Panc1 (cell line): ENCODE measurements at regions not wholly inside any gene's neighbourhood (a gene's known extent, or its start where the extent isn't known, plus 50 kb on each side); places are given as distances from the start of the nearest gene placed in this dataset.

ENCODE experiments used
- POLR2AphosphoS5 ChIP-seq: IDR thresholded peaks from 2 replicates; pipeline ENCODE4 v1.6.1; 2012; ENCODE audit warnings: mild to moderate bottlenecking, low read depth, low read length, moderate library complexity
- TF ChIP-seq, protein P1 (sequence below): fragments of 450-650 bp; IDR thresholded peaks from 2 replicates; pipeline ENCODE4 v1.5.1; 2017; ENCODE audit warnings: mild to moderate bottlenecking
- TF ChIP-seq, protein P2 (sequence below), 2 experiments: IDR thresholded peaks; 2 replicates each; pipeline ENCODE4 v1.6.1; 2011 to 2012; ENCODE audit warnings: low read depth in 2 of 2, control low read depth in 1 of 2, low read length in 1 of 2, mild to moderate bottlenecking in 1 of 2, moderate library complexity in 1 of 2; ENCODE audit not compliant: insufficient read depth in 1 of 2

- TF ChIP-seq, protein P1, sequence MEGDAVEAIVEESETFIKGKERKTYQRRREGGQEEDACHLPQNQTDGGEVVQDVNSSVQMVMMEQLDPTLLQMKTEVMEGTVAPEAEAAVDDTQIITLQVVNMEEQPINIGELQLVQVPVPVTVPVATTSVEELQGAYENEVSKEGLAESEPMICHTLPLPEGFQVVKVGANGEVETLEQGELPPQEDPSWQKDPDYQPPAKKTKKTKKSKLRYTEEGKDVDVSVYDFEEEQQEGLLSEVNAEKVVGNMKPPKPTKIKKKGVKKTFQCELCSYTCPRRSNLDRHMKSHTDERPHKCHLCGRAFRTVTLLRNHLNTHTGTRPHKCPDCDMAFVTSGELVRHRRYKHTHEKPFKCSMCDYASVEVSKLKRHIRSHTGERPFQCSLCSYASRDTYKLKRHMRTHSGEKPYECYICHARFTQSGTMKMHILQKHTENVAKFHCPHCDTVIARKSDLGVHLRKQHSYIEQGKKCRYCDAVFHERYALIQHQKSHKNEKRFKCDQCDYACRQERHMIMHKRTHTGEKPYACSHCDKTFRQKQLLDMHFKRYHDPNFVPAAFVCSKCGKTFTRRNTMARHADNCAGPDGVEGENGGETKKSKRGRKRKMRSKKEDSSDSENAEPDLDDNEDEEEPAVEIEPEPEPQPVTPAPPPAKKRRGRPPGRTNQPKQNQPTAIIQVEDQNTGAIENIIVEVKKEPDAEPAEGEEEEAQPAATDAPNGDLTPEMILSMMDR: no peak
- TF ChIP-seq, protein P2, sequence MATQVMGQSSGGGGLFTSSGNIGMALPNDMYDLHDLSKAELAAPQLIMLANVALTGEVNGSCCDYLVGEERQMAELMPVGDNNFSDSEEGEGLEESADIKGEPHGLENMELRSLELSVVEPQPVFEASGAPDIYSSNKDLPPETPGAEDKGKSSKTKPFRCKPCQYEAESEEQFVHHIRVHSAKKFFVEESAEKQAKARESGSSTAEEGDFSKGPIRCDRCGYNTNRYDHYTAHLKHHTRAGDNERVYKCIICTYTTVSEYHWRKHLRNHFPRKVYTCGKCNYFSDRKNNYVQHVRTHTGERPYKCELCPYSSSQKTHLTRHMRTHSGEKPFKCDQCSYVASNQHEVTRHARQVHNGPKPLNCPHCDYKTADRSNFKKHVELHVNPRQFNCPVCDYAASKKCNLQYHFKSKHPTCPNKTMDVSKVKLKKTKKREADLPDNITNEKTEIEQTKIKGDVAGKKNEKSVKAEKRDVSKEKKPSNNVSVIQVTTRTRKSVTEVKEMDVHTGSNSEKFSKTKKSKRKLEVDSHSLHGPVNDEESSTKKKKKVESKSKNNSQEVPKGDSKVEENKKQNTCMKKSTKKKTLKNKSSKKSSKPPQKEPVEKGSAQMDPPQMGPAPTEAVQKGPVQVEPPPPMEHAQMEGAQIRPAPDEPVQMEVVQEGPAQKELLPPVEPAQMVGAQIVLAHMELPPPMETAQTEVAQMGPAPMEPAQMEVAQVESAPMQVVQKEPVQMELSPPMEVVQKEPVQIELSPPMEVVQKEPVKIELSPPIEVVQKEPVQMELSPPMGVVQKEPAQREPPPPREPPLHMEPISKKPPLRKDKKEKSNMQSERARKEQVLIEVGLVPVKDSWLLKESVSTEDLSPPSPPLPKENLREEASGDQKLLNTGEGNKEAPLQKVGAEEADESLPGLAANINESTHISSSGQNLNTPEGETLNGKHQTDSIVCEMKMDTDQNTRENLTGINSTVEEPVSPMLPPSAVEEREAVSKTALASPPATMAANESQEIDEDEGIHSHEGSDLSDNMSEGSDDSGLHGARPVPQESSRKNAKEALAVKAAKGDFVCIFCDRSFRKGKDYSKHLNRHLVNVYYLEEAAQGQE (IDR thresholded peaks at IDR 0.05; ENCODE audit: insufficient read depth in 1 of 2, low read depth in 2 of 2, low read length in 1 of 2): no peak
- TF ChIP-seq POLR2AphosphoS5: no peak
Observed at GRCh38 chr14:30118992-30119640, 191.5 kb upstream of the PRKD1 start.
